HL-60/S4 treated with retinoic acid at 250 ng/mL for 4 days and 3 days (cell line): ENCODE measurements at regions not wholly inside any gene's neighbourhood (a gene's known extent, or its start where the extent isn't known, plus 50 kb on each side); places are given as distances from the start of the nearest gene placed in this dataset.

Experiments
- in situ Hi-C: fragments of 300-500 bp; cut with MboI; formaldehyde crosslinking; loops from 2 replicates; pipeline ENCODE4 v1.7.0; 2022; ENCODE audit warnings: low sequenced_read_pairs

- in situ Hi-C loops: no loop called here
Observed at GRCh38 chr4:11904846-11905739, 476.4 kb upstream of the HS3ST1 start.

GRCh38 chr4:11904117-11904535, 475.4 kb upstream of the HS3ST1 start:
- in situ Hi-C loops: no loop called here

DNA sequence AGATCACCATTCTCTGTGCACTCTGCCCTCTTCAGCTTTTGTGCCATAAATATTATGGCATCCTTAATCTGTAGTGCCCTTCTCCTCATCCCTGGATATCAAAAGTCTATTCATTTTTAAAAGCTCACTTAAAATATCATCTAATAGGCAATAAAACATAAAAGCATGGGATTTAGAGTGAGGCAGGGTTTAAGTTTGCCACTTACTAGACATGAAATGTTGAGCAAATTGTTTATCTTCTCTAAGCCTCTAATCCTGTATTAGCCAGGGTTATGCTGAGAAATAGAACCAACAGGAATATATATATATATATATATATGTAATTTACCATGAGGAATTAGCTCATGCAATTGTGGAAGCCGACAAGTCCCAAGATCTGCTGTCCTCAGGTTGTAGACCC, 472.4 kb upstream of the HS3ST1 start:
- in situ Hi-C loops: no loop called here

DNA sequence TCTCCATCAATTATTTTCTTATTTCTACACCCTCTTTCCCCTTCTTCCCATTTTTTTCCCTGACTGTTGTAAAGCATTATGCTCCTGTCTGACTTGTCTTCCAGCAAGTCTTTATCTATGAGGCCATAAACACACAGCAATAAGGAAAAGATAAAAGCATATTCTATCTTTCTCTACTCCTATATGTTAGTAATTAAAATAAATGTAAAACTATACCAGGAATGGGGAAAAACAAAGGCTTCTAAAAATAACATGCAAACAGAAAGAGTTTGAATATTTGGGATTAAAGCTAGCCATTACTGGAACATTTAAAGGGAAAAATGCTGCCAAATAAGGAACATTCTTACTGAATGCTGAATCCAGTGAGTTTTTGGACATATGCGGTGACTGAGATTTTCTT, 471.7 kb upstream of the HS3ST1 start:
- in situ Hi-C loops: no loop called here

- in situ Hi-C loops: no loop called here
Observed at GRCh38 chr4:11898796-11899195, 470.1 kb upstream of the HS3ST1 start.

GRCh38 chr4:11895766-11896165, 467.1 kb upstream of the HS3ST1 start:
- in situ Hi-C loops: no loop called here

DNA sequence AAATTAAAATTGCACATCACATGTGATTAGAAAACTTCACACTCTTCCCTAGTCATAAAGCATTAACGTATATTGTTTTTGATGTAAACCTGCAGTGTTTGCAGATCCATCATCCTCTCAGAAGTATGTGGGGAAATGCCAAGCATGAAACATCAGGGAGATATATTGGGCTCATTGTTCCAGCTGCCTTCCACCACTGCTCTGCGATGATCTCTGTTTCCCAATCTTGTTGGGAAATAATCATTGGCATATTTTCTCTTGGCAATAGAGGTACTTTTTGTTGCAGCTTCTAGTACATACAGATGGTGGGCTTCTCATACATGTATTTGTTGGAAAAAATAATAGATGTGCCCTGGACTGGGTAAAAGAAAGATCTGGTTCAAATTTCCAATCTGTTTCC, 466.3 kb upstream of the HS3ST1 start:
- in situ Hi-C loops: no loop called here

- in situ Hi-C loops: no loop called here
Observed at GRCh38 chr4:11894221-11894620, 465.5 kb upstream of the HS3ST1 start.

- in situ Hi-C loops: no loop called here
Observed at GRCh38 chr4:11889099-11889498, 460.4 kb upstream of the HS3ST1 start.

DNA sequence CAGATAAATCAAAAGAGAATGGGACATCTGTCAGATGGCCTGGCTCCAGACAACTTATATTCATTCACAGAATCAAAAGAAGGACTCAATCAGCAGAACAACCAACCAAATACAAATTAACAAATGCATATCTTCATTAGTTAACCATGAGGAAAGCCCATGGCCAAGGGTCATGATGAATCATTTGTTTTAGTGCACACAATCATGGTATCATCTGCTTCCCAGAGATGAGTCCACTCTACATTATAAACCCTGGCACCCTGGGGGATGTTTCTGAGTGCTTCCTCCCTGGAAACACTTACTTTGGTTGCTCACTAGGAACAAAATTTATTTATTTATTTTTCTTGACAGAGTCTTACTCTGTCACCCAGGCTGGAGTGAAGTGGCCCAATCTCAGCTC, 453.3 kb upstream of the HS3ST1 start:
- in situ Hi-C loops: no loop called here

- in situ Hi-C loops: no loop called here
Observed at GRCh38 chr4:11881364-11881763, 452.7 kb upstream of the HS3ST1 start.

GRCh38 chr4:11878241-11878640, 449.5 kb upstream of the HS3ST1 start:
- in situ Hi-C loops: no loop called here

DNA sequence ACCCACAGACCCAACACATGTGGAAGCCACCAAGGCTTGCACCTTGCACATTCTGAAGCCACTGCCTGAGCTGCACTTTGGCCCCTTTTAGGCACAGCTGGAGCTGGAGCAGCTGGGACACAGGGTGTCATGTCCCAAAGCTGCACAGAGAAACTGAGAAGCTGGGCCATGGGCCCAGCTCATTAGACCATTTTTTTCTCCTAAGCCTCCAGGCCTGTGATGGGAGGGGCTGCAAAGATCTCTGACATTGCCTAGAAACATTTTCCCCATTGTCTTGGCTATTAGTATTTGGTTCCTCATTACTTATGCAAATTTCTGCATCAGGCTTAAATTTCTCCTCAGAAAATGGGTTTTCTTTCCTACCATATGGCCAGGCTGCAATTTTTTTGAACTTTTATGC, 447.4 kb upstream of the HS3ST1 start:
- in situ Hi-C loops: no loop called here

DNA sequence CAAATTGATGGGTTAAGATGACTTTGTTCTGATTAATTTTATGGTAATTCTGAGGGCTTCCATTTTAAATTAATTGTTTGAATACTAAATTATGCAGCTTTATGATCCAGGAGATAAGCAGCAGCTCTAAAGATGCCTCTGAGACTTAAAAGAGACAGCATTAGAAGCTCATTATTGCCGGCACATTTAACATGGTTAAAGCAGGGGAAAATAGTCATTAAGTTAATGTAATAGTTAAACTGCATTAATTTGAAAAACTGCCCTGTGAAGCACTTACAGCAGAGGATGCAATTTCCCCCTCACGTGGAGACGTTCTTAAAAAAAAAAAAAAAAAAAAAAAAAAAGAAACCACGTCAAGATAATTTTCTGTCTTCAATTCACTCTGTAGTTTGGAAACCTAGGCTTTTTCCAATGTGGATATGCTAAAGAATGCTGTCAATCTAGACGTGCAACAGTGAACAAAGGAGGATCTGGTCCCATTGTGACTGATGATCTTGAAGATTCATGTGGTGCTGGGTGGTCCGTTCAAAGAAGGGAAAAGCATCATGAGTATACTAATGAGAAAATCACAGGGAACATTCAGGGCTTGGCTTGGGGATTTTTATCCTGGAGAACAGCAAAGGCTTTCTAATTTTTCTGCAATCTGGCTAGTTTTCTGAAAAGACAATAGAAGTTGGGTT, 440.6 kb upstream of the HS3ST1 start:
- in situ Hi-C loops: no loop called here

DNA sequence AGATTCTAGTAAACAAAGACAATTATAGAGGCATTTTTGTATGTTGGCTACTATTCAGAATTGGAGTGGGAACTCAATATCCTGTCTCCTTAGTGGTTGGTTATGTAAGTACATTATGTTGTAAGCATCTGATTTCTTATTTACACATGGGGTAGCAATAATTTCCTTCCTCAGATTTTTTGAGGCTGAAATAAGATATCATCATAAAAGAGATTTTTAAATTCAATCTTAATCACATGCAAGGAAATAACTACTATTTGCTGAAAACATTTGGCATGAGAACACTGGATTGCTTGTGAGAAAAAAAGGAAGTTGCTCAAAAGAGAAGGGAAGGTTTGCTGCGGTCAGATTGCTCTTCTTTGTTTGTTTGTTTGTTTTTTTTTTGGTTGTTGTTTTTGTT, 437.7 kb upstream of the HS3ST1 start:
- in situ Hi-C loops: no loop called here

DNA sequence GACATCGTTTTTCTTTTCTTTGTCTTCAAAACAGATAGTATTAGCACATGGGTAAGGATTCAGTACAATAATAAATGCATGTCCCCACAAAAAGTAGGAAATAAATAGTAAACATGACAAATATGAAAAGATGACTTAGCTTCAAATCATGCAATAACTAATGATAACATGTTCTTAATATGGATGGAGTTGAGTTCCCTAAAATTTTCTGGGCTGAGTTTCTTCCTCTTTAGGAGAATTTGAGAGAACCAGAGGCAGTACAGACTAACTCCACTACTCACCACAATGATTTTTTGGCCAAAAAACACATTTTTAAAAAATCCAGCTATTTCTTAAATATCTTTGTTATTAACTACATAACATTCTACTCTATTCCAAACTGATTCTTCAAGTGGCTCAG, 432.3 kb upstream of the HS3ST1 start:
- in situ Hi-C loops: no loop called here

DNA sequence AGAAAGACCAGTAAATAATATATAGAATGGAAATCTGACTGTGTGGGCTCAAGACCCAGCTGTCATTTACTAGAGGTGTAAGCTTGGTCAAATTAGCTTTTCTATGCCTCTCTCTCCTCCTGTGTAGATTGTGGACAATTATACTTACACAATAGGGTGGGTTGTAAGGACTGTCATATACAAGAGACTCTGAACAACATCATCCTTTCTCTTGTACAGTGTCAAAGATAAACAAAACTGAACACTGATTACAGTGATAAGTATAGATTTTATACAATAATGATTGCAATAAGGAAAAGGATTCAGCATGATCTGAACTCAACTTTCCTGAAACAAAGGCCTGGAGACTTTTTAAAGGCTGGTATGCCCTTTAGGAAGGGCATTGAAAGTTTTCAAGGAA, 429.2 kb upstream of the HS3ST1 start:
- in situ Hi-C loops: no loop called here

- in situ Hi-C loops: no loop called here
Observed at GRCh38 chr4:11847167-11847566, 418.5 kb upstream of the HS3ST1 start.

- in situ Hi-C loops: no loop called here
Observed at GRCh38 chr4:11843927-11844326, 415.2 kb upstream of the HS3ST1 start.

- in situ Hi-C loops: no loop called here
Observed at GRCh38 chr4:11843340-11843739, 414.6 kb upstream of the HS3ST1 start.

DNA sequence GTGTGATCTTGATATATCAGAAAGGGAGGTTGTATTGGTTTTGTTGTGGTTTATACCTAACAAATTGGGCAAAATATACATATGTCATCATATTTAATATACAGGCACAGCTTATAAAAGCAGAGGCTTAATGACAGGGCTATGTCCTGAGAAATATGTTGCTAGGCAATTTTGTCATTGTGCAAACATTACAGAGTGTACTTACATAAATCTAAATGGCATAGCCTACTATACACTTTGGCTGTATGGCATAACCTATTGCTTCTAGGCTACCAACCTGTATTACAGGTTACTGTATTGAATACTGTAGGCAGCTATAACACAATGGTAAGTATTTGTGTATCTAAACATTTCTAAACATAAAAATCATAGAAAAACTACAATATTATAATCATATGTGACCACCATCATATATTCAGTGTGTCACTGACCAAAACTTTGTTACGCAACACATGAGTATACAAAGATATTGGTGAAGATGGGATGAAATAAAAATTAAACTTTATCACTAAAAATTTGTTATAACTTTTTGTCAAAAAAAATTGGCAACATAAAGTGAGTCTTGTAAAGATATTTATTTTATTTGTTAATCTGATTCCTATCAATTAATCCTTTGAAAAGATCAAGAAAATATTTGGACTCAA, 414.0 kb upstream of the HS3ST1 start:
- in situ Hi-C loops: no loop called here

DNA sequence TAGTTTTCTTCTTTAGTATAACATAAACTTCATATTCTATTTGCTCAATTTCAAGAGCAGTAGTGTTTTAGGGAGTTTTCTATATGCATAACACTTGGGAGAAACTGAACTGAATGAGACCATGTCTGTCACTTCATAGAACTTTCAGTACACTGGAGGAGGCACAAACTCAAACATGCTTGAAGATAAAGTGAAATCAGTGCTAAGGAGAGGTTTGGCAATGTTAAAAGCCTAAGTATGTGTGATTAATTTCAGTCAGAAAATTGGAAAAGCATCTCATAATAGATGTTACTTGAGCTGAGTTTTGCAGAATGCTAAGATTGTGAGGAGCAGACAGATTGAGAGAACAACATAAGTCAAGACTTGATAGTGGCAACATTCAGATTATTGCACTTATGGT, 411.2 kb upstream of the HS3ST1 start:
- in situ Hi-C loops: no loop called here
